Transverse colon (tissue), 3 donors: ENCODE measurements at regions not wholly inside any gene's neighbourhood (a gene's known extent, or its start where the extent isn't known, plus 50 kb on each side); places are given as distances from the start of the nearest gene placed in this dataset.

Source experiments
- CTCF ChIP-seq, 5 experiments: fragments of 200-600 bp in 3 of 5; fragments of 450-650 bp in 2 of 5; sonication (generic) in 3 of 5; IDR thresholded peaks; 1 replicate in 2 of 5; 2 replicates in 3 of 5; pipeline ENCODE4 v1.5.1; 2016 to 2017; ENCODE audit warnings: antibody characterized with exemption in 5 of 5, inconsistent platforms in 3 of 5, mild to moderate bottlenecking in 2 of 5, moderate library complexity in 1 of 5
- EP300 ChIP-seq: sonication (generic); formaldehyde crosslinking; IDR thresholded peaks from one replicate; pipeline ENCODE4 v1.6.1; 2017; ENCODE audit warnings: antibody characterized with exemption, low read depth
- POLR2A ChIP-seq: fragments of 450-650 bp; IDR thresholded peaks from one replicate; pipeline ENCODE4 v1.6.1; 2016; ENCODE audit warnings: antibody characterized with exemption, mild to moderate bottlenecking, moderate library complexity

GRCh38 chr1:200296091-200296661, 113.7 kb downstream of the ZNF281 start:
- TF ChIP-seq EP300 (no peak), CTCF (IDR thresholded peaks at IDR 0.05) (no peak), POLR2A (no peak)
